NK-92 treated with Interleukin-12 subunit alpha and Interleukin-12 subunit beta, amount 100 ng/mL, for 24 hours (cell line): ENCODE measurements at regions not wholly inside any gene's neighbourhood (a gene's known extent, or its start where the extent isn't known, plus 50 kb on each side); places are given as distances from the start of the nearest gene placed in this dataset.
"Not testable (repeated sequence)": the region's sequence is repeated elsewhere in the genome, so short reads cannot be mapped to it uniquely, and the experiment has no call there.

Source experiments
- DNase-seq: peaks from one replicate; lab custom pipeline; 2025; lab: John Stamatoyannopoulos, UW

DNA sequence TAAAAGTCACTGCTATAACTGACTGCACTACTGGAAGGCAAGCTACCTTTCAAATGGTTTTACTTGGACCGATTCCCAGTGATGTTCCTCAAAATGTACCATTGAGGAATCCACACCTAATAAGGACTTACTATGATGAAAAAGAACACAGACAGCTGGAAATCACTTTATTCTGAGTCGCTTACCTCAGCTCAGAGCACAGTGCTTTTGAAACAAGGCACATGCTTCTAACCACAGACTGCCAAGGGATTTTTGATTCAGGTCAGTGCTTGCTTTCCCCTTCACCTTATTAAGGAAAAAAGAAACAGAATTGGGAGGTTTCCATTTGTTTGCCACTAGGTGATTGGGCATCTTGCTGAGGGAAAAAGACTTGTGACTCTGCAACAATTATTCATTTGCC is 707.5 kb upstream of the FSHR start:
- DNase-seq = no peak

- no peak for DNase-seq
Measured at GRCh38 chr2:49860834-49861233, 706.5 kb upstream of the FSHR start.

GRCh38 chr2:49860170-49860569 is 705.9 kb upstream of the FSHR start:
- no peak for DNase-seq

- DNase-seq = no peak
Measured at GRCh38 chr2:49858657-49859056, 704.3 kb upstream of the FSHR start.

DNA sequence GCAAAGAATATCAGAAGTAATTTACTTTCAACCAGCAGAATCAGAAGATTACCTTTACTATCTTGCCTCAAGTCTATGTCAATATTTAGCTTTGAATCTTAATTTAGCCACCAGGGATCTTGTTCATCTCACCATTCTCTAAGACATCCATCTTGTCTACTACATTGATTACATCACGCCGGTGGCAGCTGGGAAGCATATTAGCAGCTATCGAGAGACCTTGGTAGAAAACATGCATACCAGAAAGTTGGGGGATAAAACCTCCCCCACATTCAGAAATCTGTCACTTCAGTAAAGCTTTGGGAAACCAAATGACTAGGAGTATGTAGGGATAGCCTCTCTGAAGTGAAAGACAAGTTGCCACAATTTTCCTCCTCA is 703.8 kb upstream of the FSHR start:
- no peak for DNase-seq

DNA sequence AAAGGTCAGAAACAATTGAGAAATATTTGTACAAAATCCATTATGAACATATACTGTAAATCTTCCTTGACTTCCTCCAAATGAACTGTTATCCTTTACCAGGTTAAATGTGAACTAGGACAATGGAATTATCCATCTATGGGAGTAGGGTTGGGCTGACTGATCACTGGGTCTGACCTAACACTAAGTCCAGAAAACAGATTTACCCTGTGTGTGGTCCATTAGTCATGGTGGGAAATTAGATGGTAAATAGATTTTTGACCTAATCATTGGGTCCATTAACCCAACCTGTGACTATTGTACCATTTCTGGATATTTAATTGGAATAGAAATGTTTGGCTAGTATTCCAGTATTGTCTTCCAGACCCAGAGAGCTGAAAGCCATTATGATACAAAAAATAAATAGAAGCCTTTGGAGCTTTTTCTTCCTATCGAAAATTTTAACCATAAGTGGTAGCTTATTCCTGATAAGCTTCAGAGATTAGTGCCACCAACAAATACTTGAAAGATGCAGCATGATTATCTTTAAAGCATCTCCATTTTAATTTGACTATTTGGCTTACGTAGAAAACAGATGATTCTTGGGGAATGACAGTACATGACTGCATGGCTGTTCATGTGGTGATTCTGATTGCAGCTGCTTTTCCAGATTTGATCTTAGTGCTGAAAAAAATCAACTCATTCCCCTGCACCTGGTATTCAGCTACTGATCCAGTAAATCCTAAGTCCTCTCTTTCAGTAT is 703.2 kb upstream of the FSHR start:
- DNase-seq = no peak

GRCh38 chr2:49845671-49846070 is 691.4 kb upstream of the FSHR start:
- no peak for DNase-seq

GRCh38 chr2:49845021-49845420 is 690.7 kb upstream of the FSHR start:
- DNase-seq = no peak

DNA sequence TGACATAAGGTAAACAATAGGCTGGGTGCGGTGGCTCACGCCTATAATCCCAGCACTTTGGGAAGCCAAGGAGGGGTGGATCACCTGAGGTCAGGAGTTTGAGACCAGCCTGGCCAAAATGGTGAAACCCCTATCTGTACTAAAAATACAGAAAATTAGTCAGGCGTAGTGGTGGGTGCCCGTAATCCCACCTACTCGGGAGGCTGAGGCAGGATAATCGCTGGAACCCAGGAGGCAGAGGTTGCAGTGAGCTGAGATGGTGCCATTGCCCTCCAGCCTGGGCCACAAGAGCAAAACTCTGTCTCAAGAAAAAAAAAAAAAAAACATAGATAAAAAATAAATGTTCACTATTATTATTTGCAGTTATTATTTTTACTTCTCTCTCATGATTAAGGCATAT is 689.8 kb upstream of the FSHR start:
- not testable (repeated sequence) for DNase-seq

GRCh38 chr2:49843314-49843713 is 689.0 kb upstream of the FSHR start:
- DNase-seq = no peak

GRCh38 chr2:49840428-49840975 is 686.2 kb upstream of the FSHR start:
- no peak for DNase-seq

DNA sequence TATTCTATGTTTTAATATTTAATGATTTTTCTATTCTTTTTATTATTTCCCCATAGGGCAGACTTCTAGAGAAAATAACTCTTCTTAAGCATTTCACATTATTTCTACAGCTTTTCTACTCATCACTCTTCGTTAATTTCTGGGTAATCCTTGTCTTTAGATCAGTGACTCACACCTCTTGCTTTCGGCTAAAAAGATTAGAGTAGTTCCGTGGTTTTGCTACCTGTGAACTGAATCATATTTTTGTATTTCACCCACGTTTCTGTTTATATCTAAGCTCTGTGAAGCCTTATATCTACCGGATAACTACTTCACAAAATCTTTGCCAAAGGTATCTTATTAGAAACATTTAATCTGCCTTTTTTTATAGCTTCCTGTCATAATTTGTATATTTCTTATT is 685.5 kb upstream of the FSHR start:
- no peak for DNase-seq

- no peak for DNase-seq
Measured at GRCh38 chr2:49837561-49838293, 683.4 kb upstream of the FSHR start.

DNA sequence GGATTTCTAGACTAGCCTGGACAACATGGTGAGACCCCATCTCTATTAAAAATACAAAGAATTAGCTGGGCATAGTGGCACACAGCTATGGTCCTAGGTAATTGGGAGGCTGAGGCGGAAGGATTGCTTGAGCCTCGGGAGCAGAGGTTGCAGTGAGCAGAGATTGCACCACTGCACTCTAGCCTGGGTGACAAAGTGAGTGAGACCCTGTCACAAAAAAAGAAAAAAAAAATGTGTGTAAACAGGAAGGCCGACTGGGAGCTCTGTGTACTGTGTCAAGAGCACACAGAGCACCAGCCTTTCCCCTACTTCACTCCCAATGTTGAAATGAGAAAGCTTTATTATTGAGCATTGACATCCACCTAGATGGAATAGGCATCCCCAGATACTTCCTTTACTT is 681.7 kb upstream of the FSHR start:
- no peak for DNase-seq

DNA sequence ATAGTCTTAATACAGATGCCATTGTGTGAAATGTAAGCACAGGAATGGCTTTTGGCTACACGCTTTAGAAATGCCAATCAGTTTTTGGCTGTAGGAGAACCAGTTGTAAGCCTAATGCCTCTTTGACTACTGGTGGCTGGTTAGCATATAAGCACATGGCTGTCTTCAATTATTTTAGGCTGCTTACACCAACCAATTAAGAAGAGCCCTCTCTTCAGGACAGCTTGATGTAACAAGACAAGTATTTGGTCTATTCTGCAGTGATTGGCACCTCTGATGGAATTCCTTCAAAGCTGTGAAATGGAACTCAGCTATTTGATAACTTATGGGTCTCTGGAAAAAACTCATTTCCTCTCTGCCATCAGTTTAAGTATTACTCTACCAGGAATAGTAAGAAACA is 680.1 kb upstream of the FSHR start:
- DNase-seq = no peak

DNA sequence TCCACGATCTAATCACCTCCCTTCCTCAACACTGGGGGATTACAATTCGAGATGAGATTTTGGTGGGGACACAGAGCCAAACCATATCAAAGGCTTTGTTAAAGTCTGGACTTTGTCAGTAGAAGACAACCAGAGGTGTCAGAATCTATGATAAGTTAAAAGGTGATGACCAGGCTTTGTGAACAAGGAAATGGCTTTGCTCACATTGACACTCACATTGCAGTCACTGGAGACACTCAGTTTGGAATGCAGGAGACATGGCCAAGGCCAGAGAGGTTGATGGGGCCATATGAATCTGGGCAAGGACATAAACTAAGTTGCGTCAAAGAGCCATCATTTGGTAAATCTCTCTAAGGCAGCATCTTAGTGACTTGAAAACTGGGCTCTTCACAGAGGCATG is 678.2 kb upstream of the FSHR start:
- DNase-seq = no peak

- no peak for DNase-seq
Measured at GRCh38 chr2:49831698-49832367, 677.5 kb upstream of the FSHR start.

DNA sequence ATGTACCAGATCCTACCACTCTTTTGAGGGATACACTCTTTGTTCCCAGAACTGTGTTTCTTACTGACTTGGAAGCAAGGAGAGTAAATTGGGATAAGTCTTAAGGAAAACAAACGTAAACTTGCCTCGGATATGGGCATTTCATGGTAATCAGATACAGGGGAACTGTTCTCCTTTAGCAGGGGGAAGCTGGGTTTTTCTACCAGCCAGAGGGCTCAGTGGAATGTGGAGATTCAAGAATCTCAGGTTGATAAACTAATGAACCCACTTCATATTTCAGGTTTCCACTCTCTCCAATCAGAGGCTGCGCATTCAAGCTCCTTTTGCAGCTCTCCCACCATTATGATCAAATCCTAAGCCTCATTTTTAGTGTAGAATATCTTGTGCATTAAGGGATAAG is 676.5 kb upstream of the FSHR start:
- no peak for DNase-seq

DNA sequence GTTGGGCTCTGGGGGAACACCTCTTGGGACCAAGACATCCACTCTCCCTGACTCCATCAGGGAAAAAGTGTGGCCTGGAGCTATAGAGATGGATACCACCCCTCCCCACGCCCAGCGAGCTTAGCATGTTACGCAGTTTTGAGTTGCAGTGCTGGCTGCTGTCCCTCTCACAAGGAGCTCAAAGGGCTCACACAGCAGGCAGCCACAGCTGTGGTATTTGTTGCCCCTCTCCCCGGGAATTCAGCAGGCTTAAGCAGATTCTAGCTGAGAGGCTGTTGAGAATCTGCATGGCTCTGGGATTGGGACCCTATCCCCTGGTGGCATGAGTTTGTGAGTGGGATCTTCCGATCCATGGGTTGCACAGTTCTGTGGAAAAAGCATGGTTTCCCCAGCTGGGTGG is 673.1 kb upstream of the FSHR start:
- no peak for DNase-seq

DNA sequence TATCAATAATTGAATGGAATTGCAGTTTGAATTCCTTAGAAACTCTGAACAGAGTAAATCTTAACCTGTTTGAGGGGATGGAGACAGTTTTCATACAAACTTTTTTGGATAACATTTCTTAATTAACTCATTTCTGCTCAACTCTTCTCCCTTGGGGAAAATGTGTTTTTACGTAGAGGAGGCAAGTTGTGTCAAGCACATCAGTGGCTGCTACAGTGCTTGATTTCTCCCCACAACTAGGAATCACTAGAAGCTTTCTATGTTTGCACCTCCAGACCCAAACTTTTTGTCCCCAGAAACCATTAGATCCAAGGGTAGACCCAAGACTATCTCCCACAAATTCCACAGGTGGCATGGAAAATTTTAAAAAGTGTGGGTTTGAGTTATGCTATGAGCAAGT is 658.9 kb upstream of the FSHR start:
- no peak for DNase-seq

GRCh38 chr2:49812730-49813129 is 658.4 kb upstream of the FSHR start:
- DNase-seq = no peak

DNA sequence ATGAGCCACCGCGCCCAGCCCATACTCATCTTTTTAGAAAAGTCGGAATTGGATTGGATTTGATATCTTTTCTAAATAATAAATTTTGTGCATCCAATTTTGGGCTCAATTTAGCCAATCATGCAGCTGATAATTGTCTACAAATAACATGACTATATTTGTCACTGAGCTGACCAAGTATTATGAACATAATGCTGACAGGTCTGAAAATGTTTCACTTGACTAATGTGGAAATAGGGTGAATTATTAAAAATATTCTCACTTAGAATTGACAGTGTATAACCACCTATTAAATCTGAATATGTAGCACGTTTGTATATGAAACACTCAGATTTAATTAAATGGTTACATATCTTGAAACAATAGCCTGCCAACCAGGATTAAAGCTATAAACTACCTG is 657.2 kb upstream of the FSHR start:
- no peak for DNase-seq

DNA sequence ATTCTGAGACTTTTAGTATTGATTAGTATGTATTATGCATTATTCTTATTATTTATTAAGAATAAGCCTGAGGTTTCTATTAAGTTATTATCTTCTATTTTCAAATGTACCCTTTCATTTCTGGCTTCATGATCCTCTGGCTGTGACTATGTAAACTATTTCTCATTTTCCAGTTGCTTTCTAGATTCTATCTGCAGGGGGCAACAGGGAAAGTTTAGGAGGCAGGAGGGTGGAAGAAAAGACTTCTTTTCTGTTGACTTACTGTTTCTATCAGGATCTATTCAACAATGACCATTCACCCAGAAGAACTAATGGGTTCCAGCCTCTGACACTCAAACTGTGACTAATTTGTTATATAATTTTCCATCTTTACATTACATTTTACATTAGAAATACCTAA is 653.4 kb upstream of the FSHR start:
- no peak for DNase-seq
